ENCODE measurements at regions not wholly inside any gene's neighbourhood (a gene's known extent, or its start where the extent isn't known, plus 50 kb on each side); places are given as distances from the start of the nearest gene placed in this dataset.

GRCh38 chr1:58898739-58899586 is 115.1 kb upstream of the JUN start:
- WGBS (ENCODE audit: low lambda C conversion rate, missing lambda C conversion rate): 36% methylated on average over 10 of the region's 10 CpGs
- H3K4me2 ChIP-seq: peak overlapping the region; percentile 27
- H3K27me3 ChIP-seq: no peaks in the 10 kb centered on the region
- no peaks in the 10 kb centered on the region for H3K79me2 ChIP-seq
- H3K4me3 ChIP-seq: no peak overlapping the region
- TF ChIP-seq EZH2phosphoT487 (IDR thresholded peaks at IDR 0.05; ENCODE audit: low read depth, severe bottlenecking, unreplicated experiment): no peak
- TF ChIP-seq CTCF (IDR thresholded peaks at IDR 0.05; ENCODE audit: poor library complexity): no peak
- TF ChIP-seq EZH2 (IDR thresholded peaks at IDR 0.05; ENCODE audit: borderline replicate concordance): no peak
- H3K36me3 ChIP-seq (replicated peaks; ENCODE audit: insufficient read depth, low read depth): no peaks in the 10 kb centered on the region
- H3K27ac ChIP-seq: peak overlapping the region; percentile 92
- no peak overlapping the region for H2AFZ ChIP-seq
- no peaks in the 10 kb centered on the region for H3K9me3 ChIP-seq (ENCODE audit: low read depth)
- H3K4me1 ChIP-seq (ENCODE audit: insufficient read depth): peaks cover 71% of the 10 kb centered on the region
- H4K20me1 ChIP-seq (ENCODE audit: insufficient read depth, poor library complexity, severe bottlenecking): no peaks in the 10 kb centered on the region
- H3K9me2 ChIP-seq (replicated peaks; ENCODE audit: insufficient read depth): no peaks in the 10 kb centered on the region
- peak; percentile 90 for DNase-seq (ENCODE audit: low spot score)

- H4K20me1 ChIP-seq (ENCODE audit: insufficient read depth, poor library complexity, severe bottlenecking): no peaks in the 10 kb centered on the region
- no peaks in the 10 kb centered on the region for H3K36me3 ChIP-seq (replicated peaks; ENCODE audit: insufficient read depth, low read depth)
- no peaks in the 10 kb centered on the region for H3K9me2 ChIP-seq (replicated peaks; ENCODE audit: insufficient read depth)
- no peak for TF ChIP-seq CTCF (IDR thresholded peaks at IDR 0.05; ENCODE audit: poor library complexity)
- WGBS (ENCODE audit: low lambda C conversion rate, missing lambda C conversion rate): 62% methylated on average over 11 of the region's 11 CpGs
- H3K4me1 ChIP-seq (ENCODE audit: insufficient read depth): peaks cover 71% of the 10 kb centered on the region
- no peaks in the 10 kb centered on the region for H3K9me3 ChIP-seq (ENCODE audit: low read depth)
- H3K4me2 ChIP-seq: peak overlapping the region; percentile 27
- H3K4me3 ChIP-seq: no peak overlapping the region
- H2AFZ ChIP-seq: peak overlapping the region; percentile 7
- no peaks in the 10 kb centered on the region for H3K27me3 ChIP-seq
- DNase-seq (ENCODE audit: low spot score): no peak
- peak overlapping the region; percentile 92 for H3K27ac ChIP-seq
- H3K79me2 ChIP-seq: no peaks in the 10 kb centered on the region
These were observed 115.9 kb upstream of the JUN start for GRCh38 chr1:58899587-58900271.

DNA sequence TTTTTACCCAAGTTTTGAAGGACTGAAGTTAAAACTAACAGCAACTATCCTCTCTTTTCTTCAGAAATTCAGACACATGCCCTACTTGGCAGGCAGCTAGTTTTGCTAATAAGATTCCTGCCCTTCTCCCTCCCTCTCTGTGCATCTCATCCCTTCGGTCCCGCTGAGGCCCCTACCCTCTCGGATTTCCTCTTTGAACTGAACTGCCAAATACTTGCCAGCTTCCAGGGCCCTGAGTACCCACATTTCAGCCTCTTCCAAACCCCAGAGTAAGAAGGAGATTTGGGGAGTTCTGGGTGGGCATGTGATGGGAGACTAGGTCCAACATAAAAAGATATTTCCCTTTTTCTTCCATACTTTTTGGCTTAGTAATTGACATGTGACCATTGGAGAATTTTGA is 116.5 kb upstream of the JUN start:
- Histone ChIP-seq H3K9me2 (replicated peaks; ENCODE audit: insufficient read depth) (no peaks in the 10 kb centered on the region), H2AFZ (peak overlapping the region; percentile 7), H4K20me1 (ENCODE audit: insufficient read depth, poor library complexity, severe bottlenecking) (no peaks in the 10 kb centered on the region), H3K4me3 (no peak overlapping the region), H3K4me2 (peak overlapping the region; percentile 27), H3K79me2 (no peaks in the 10 kb centered on the region), H3K4me1 (ENCODE audit: insufficient read depth) (peaks cover 64% of the 10 kb centered on the region), H3K27me3 (no peaks in the 10 kb centered on the region), H3K9me3 (ENCODE audit: low read depth) (no peaks in the 10 kb centered on the region), H3K36me3 (replicated peaks; ENCODE audit: insufficient read depth, low read depth) (no peaks in the 10 kb centered on the region), H3K27ac (peak overlapping the region; percentile 92)
- TF ChIP-seq EZH2phosphoT487 (IDR thresholded peaks at IDR 0.05; ENCODE audit: low read depth, severe bottlenecking, unreplicated experiment) (no peak), CTCF (IDR thresholded peaks at IDR 0.05; ENCODE audit: poor library complexity) (no peak), EZH2 (IDR thresholded peaks at IDR 0.05; ENCODE audit: borderline replicate concordance) (no peak)
- DNase-seq (ENCODE audit: low spot score): no peak
- 66% methylated on average over 3 of the region's 3 CpGs for WGBS (ENCODE audit: low lambda C conversion rate, missing lambda C conversion rate)

Data from hepatocyte (in vitro differentiated cells).